HG02870 (cell line): ENCODE measurements at regions not wholly inside any gene's neighbourhood (a gene's known extent, or its start where the extent isn't known, plus 50 kb on each side); places are given as distances from the start of the nearest gene placed in this dataset.
A peak's percentile ranks its signal among the peaks of the same experiment; 100 is the strongest.

ENCODE experiments used
- ATAC-seq: cut with Tn5 transposase; IDR thresholded peaks from one replicate; pipeline ENCODE4 v1.9.1; 2021; ENCODE audit warnings: mild to moderate bottlenecking, moderate library complexity; ENCODE audit not compliant: unreplicated experiment

DNA sequence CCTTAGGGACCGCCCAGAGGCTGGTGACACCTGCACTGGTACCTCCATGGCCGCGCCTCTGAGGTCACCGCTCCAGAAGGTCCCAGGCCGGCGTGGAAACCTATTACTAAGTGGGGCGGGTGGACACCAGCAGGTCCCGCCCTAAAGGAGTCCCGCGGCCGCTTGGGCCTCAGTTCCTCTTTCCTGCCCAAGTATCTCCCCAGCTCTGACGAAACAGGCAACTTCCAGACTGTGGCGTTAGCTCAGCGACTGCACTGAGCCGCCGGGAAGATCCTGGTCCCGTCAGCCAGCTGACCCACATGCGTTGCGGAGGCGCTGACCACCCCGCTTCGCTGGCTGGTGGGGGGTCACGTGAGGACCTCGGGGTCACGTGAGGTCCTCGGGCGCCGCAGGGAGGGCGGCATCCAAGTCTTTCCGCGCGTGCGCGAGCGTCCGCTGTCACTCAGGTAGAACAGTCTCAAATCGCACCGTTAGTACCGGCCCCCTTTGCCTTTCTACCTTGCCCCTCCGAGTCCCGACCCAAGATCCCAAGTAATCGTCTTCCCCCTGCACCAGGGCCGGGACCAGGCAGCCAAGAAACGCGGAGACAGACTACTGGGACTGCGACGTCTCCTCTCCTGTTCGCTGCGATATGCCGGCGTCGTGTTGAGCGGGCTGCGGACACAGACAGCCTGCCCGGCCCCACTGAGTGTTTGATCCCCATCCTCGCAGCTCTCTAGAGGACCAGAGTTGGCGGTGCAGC, 53.7 kb upstream of the KDM4C start:
- peak; percentile 84 for ATAC-seq

DNA sequence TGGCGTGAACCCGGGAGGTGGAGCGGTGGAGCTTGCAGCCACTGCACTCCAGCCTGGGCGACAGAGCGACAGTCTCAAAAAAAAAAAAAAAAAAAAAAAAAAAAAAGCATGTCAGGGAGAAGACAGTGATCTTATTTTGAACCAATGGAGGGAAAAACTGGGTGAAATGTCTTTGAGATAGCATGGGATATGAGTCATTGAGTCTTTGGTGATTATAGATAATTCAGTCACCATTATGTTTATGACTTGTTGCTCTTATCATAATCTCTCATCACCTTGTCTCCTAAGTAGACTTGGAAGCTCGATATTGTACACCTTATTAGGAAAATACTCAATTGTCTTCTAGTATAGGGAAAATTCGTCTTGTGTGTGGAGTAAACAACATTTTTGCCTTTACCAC, 55.1 kb upstream of the KDM4C start:
- no peak for ATAC-seq

- ATAC-seq, result no peak
Observed at GRCh38 chr9:6696178-6696577, 50.6 kb upstream of the GLDC start.

- no peak for ATAC-seq
Observed at GRCh38 chr9:6695121-6695814, 49.7 kb upstream of the GLDC start.
